HuH-7.5 (cell line): ENCODE measurements at regions not wholly inside any gene's neighbourhood (a gene's known extent, or its start where the extent isn't known, plus 50 kb on each side); places are given as distances from the start of the nearest gene placed in this dataset.
A peak's percentile ranks its signal among the peaks of the same experiment; 100 is the strongest.

Experiments
- DNase-seq: peaks from one replicate; pipeline ENCODE4 v3.0.0; 2011; ENCODE audit warnings: low spot score

DNA sequence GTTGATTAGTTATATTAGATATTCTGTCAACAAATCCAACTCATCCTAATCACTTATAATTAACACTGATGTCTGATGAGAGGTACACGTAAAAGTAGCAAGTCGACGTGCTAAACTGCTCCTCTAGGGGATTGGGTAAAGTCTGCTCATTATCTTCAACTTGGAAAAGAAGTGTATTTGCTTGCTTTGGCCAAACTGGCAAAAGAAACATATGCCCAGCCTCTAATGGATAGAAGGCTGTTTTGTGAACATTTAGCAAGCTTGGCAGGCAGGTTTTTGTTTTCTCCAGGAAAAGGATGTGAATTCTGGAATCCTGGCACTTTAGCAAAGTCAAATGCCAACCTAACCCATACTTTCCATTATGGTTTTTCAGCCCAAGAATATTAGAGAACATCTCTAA is 264.8 kb downstream of the TBL1XR1 start:
- no peak for DNase-seq

DNA sequence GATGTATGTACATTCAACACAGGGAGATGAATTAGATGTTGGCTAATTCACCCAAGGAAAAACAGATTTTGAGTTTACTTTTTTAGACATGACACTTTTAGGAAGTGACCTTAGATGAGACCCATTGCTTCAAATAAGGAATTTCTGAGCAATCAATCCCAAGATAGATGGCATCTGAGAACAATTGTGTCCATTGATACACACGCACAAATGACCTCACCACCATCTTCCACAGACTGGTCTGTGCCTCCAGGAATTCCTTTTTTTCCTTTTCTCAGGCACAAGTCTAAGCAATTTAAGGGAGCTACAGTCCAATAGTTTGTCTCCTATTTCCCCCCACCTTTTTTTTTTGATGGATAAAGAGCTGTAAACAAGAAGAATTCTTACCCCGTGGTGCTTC is 265.3 kb downstream of the TBL1XR1 start:
- no peak for DNase-seq

DNA sequence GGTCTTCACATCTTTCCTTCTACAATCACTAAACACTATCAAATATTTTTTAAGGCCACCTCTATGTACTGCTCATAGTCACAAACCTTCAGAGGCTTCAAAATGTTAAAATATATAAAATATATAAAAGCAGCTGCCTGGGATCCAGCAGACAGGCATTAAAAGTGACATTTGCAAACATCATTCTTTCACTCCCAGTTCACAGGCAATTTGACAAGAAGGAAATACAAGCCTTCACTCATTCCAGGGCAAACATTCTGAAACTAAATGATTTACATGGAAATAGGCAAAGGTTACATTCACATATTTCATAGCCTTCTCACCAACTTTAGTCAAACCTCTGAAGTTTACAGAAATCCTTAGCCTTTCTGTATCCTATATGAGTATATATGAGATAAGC is 266.3 kb downstream of the TBL1XR1 start:
- no peak for DNase-seq

DNA sequence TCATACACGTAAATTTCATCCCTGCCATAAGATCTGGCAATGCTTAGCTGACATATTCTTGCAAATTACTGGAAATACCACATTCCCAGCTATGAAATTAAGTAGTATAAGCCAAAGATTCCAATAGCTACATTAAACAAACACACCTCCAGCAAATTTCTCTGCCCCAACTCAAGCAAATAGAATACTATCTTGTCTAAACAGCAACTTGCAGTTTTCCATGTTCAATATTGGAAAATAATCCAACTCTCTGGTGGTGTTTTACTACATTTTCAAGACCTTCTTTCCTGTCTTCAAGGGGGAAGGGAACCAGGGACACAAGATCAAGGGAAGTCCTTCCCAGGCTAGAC is 268.7 kb downstream of the TBL1XR1 start:
- DNase-seq, result no peak

DNA sequence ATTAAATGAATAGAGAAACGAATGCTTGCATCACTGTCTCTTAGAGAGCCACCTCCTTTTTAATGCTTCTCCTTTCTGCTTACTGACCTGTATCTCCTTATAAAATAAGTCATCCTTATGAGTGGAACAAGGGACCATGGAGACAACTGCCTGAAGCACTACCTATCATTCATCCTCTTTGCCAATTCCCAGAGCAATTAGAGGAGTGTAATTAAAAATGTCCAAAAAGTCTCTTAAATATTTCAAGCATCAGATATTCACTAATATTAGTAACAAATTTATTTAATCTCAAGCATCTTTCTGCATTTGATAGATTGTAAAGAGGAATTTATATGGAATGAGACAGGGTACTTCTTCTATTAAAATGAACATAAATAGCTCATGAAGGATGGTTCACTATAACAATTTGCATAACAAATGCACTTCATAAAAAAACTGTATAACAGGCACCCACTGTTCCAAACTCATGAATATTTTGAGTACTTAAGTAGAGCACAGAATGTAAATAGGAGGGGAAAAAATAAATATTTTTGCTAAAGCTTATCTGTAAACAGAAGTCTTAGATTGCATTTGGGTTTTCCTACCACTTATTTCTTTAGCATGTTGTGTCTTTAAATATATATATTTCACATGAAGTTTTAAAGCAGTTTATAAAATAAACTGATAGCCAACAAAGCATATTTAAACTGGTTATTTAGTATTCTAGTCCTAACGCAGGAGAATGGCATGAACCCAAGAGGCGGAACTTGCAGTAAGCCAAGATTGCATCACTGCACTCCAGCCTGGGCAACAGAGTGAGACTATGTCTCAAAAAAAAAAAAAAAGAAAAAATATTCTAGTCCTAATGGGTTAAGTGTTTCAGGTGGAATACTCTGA is 269.3 kb downstream of the TBL1XR1 start:
- no peak for DNase-seq

DNA sequence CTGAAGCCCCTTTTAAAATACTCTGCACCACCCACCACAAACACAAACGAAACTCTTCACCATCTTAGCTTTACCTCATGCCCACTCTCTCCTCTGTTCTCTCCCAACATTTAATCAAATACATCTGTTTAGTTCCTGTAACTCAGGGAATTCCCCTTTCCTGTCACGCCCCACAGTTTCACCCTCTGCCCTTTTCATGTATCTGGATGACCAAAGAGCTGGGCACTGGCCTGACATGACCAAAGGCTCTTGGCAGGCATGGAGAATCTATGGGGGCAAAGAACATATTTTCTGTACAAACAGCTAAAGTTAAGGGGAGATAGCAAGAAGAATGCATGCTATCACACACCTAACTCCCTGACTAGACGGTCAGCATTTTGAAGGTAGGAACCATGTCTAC is 270.0 kb downstream of the TBL1XR1 start:
- no peak for DNase-seq

DNA sequence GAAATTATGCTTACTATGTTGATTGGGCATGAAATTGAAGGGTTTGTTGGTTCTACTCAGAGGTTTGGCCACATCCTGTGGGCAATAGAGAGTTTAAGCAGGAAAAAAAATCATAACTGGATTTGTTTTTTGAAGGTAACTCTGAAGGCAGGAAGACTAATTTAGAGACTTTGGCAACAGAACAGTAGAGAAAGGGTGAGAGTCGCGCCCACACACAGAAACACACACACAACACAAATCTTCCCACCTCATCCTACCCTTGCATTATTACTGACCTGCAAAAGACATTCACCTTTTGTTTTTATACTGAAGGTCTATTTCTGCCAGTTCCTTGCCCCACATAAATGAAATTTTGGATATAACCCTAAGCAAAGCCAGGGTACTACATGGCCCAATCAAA is 270.6 kb downstream of the TBL1XR1 start:
- no peak for DNase-seq

DNA sequence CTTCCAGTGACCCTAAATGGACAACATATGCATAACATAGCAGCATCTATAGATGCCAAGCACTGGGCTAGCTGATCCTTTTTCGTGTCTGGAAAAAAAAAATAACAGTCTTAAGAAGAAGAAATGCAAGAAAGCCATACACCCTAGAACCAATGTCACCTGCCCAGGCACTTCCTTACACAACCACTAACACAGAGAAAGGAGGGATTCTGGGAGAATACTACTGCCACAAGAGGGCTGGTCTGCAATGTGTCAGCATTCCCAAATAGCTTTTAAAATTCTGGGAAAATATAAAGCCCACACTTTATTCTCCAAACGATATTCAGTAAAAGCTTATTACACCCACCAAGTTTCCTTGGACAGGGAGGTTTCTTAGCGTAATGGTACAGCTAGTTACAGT is 271.2 kb downstream of the TBL1XR1 start:
- no peak for DNase-seq

DNA sequence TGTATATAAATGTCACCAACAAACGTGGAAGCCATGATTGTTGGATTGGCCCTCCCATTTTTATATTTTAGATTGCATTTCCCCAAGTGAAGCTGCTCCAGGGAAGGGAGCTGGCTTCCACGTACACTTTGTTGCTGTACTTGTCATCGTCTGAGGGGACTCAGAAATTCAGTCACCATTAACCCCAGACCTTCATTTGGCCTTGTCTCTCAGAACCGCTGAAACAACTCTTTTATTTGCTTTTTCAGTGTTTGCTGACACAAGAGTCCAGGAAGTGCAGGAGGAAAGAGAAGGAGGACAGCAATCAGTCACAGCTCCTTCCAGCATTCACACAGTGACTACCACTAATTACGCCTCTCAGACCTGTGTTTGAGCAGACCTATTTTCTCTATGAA is 276.5 kb downstream of the TBL1XR1 start:
- DNase-seq, result no peak

DNA sequence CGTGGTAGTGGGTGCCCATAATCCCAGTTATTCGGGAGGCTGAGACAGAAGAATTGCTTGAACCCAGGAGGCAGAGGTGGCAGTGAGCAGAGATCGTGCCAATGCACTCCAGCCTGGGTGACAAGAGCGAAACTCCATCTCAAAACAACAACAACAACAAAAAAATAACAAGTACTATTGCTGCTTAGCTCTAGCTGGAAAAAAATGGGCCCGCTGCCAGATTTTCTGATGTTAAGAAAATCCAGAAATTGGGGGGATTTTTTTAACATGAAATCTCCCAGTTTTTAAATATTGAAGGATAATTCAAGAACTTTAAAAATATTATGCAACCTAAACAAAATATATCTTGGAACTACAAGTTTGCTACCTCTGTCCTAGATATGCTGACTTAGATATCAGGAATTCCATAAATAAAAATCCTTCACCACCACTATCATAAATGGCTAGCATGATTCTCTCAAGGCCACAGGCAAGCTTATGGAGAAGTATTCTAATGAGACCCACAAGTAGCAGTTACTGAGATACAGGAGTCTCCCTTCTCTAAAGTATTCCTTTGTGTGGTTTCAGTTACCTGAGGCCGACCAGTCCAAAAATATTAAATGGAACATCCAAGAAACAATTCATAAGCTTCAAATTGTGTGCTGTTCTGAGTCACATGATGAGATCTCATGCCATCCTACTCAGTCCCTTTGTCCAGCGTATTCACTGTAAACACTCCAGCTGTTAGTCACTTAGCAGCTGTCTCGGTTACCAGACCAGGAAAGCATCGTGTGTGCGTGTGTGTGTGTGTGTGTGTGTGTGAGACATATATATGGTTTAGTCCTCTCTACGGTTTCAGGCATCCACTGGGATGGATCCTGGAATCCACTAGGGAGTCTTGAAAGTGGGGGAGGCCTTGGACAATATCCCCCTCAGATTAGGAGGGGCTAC is 277.2 kb downstream of the TBL1XR1 start:
- no peak for DNase-seq

DNA sequence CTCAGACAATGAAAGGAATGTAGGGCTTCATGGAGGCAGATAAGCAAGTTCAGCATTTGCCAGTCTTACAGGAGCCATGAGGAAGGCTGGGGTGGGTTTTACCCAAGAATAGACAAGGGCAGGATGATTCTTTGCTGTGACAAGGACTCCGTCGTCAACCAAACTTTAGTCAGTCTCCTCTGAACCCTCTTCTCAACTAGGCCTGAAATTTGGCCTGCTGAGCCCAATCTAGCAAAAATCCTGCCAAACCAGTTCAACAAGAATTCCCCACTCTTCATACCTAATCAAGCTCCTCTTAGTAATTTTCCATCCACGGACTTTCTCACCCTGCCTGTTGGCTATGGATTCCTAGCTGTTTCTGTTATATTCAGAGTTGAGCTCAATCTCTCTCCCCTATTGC is 280.5 kb downstream of the TBL1XR1 start:
- DNase-seq, result no peak

DNA sequence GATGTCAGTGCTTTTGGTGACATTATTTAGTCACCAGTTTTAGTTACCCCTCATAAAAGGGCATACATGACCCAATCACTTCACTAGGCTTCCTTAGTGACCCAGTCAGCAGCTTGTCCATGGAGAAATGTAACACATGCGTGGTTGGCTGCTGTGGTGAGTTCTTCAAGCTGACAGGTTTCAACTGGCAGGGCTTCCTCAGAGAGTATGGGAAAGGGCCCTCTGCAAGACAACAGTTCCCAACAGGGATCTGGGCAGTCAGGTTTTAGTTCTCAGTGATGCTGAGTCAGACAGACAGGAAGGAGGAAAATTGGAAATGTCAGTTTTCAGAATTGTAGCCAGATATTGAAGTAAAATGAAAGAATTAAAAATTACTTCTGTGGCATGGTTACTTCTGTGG is 282.5 kb downstream of the TBL1XR1 start:
- DNase-seq, result no peak

DNA sequence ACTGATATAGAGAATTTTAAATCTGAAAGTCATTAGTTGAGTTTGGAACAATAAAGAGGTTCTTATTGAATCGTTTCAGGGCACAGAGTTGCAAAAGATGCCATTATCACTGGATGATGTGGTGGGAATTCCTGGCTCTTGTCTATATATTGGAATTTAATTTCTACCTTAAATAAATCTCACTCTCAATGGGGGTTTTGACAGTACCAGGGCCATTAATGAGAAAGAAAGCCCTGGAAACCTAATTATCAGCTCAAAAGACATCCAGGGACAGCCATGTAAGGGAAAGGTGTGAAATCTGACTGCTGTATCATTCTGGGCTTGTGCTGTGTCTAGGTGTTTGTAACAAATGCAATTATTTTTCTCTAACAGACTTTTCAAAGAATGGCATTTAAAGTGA is 285.7 kb downstream of the TBL1XR1 start:
- DNase-seq, result no peak

DNA sequence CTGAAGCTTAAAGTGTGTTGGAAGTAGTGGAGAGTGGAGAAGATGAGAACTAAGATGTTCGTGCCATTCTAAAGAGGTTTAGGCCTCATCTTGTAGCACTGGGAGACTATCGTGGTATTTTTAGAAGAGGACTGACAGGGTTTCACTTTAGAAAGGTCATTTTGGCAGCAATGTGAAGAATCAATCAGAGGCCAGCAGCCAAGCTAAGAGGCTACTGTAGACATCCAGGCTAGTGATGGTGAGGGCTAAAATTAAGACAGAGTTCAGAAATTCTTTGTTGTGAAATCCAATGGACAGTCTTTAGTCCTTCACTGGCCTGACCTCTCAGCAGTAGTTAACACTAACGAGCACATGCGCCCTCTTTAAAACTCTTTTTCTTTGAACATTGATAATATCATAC is 288.2 kb downstream of the TBL1XR1 start:
- DNase-seq, result no peak

DNA sequence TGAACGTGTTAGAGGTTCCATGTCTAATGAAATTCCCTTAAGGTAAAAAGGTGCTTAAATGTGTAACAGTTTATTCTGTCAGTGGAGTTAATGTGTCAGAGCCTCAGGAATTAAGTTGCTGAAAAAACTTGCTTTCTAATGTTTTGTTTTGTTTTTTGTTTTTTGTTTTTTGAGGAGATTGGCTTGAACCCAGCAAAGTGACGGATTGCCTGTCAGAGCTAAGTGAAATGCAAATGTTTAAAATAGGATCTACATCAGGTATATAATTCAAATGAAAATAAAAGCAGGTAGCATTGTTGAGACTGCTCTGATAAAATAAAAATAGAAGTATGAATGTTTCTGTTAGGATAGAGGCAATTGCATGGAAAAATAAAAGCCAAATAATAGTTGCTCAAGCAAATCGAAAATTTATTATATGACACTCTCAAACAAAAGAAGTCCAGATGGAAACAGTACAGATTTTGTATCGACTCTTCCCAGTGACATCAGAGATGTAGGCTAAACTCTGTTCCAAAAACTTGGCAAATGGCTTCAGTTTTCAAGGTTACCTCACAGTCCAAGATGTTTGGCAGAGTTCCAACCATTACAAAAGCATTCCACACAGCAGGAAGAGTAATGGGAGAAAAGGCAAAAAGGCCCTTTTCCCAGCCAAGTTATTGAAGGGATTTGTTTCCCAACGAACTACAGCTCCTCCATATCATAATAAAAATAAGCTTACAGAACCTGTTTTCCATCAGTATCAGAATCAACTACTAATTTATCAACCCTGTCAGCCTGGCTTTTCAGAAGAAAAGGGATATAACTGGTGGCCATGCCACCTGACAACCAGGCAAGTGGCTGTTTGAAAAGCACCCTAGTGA is 291.0 kb downstream of the TBL1XR1 start:
- peak; percentile 6 for DNase-seq

DNA sequence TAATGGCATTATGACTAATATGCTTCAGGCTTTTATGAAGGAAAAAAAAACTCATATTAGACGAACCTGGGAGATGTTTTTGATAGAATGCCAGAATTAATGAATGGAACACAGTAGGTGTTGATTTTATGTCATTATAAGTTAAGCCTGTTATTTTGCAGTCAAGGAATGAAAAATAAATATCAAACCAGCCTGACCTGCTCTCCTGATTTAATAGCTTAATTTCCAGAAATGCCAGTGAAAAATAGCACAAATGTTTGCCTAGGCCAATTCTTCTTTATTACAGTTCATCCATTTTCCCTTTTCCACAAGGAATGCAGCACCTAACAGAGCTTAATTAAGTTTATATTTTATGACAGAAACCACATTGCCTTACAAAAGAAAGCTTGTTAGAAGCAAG is 292.0 kb downstream of the TBL1XR1 start:
- no peak for DNase-seq

DNA sequence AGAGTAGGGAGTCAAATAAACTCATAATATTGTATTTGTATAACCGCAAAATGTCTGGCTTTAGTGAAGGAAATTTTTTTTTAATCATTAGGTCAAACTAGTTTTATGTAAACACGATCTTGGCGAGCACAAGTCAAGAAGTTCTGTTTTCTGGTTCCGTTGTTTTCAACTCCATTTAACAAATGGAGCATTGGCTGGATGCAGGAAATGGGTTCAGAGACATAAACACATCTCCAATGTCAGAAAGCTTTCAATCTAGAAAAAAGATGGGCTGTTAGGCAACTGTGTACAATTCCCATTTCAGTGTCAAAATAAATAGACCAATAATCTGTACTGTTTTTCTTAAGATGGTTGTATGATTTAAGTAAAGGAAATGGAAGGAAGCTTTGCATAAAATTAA is 292.8 kb downstream of the TBL1XR1 start:
- DNase-seq, result no peak

DNA sequence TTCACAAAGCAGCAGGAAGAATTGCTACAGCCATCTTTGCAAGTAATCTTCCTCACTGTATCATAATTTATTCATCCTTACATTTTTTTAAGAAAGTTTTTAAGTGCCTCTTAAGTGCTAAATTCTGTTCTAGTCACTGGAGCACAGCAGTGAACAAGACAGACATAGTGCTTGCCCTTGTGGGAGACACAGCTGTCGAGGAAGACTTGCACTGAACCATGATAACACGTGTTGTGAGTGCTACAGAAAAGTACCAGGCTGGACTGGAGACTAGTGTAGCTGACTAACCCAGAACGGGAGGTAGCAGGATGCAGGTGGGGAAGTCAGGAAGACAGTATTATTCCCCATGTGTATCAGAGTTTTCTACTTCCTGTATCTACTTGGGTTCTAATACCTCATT is 300.6 kb downstream of the TBL1XR1 start:
- DNase-seq, result no peak

DNA sequence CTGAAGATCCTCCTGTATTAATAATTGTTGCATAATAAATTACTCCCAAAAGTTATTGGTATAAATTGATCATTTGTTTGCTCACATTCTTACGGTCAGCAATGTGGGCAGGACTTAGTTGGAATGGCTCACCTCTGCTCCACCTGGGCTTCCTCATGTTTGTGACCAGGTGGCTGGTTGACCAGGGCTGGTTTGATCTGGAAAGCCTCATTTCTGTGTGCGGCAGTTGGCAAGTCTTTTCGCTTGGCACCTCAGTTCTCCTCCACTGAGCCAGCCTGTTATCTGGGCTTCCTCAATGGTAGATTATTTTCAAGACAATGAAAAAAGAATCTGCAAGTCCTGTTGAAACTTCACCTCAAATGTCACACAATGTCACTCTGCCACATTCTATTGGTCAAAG is 301.1 kb downstream of the TBL1XR1 start:
- DNase-seq, result no peak

DNA sequence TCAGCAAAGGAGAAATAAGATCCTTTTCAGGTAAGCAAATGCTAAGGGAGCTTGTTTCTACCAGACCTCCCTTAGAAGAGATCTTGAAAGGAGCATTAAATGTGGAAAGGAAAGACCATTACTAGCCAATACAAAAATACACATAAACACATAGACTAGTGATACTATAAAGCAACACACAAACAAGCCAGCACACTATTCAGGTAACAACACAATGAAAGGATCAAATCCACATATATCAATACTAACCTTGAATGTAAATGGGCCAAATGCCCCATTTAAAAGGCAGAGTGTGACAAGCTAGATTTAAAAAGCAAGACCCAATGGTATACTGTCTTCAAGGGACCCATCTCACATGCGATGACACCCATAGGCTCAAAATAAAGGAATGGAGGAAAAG is 317.6 kb downstream of the TBL1XR1 start:
- DNase-seq, result no peak

DNA sequence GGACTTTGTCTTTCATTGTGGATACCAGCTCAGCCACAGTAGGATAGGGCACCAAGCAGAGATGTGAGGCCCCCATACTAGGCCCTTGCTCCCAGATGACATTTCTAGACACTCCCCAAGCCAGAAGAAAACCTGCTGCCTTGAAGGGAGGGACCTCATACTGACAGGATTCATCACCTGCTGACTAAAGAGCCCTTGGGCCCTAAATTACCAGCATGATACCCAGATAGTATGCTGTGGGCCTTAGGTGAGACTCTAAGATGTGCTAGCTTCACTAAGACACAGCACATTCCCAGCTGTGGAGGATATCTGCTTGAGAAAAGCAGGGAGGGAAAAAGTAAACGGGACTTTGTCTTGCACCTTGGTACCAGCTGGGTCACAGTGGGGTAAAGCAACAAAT is 324.0 kb downstream of the TBL1XR1 start:
- DNase-seq, result no peak

DNA sequence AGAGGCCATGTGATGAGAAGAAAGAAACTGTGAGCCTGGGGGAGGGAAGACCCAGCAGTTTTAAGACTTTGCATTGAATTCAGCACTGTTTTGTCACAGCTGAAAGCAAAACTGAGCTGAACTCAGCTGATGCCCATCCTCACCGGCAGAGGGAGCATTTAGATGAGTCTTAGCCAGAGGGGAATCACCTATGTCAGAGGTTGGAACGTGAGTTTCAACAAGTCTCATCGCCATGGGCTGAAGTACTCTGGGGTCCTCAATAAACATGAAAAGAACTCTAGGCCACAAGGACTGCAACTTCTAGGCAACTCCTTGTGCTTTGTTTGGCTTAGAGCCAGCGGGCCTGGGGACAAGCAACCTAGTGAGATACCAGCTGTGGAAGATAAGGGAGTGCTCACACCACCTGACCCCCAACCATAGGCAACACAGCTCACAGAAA is 324.5 kb downstream of the TBL1XR1 start:
- DNase-seq, result peak; percentile 11
